HepG2 (cell line): ENCODE measurements at regions not wholly inside any gene's neighbourhood (a gene's known extent, or its start where the extent isn't known, plus 50 kb on each side); places are given as distances from the start of the nearest gene placed in this dataset.

Experiments
- WIZ ChIP-seq: sonication (generic); formaldehyde crosslinking; IDR thresholded peaks from 2 replicates; pipeline ENCODE4 v1.5.1; 2020; ENCODE audit warnings: mild to moderate bottlenecking, missing genetic modification reagents
- ZMYM2 ChIP-seq: sonication (generic); formaldehyde crosslinking; IDR thresholded peaks from 2 replicates; pipeline ENCODE4 v1.8.0; 2022; ENCODE audit warnings: mild to moderate bottlenecking, missing genetic modification reagents
- ZNF136 ChIP-seq: sonication (generic); formaldehyde crosslinking; IDR thresholded peaks from 2 replicates; pipeline ENCODE4 v1.8.1; 2022; ENCODE audit warnings: low read depth, mild to moderate bottlenecking, moderate library complexity, missing genetic modification reagents
- ZNF562 ChIP-seq: sonication (generic); formaldehyde crosslinking; IDR thresholded peaks from 2 replicates; pipeline ENCODE4 v1.8.0; 2022; ENCODE audit warnings: missing genetic modification reagents, borderline replicate concordance
- TF ChIP-seq, protein P1 (sequence below): sonication (generic); formaldehyde crosslinking; IDR thresholded peaks from 2 replicates; pipeline ENCODE4 v1.5.1; 2020; ENCODE audit warnings: missing genetic modification reagents, mild to moderate bottlenecking, borderline replicate concordance
- TF ChIP-seq, protein P2 (sequence below): sonication (generic); formaldehyde crosslinking; IDR thresholded peaks from 2 replicates; pipeline ENCODE4 v1.4.0; 2020; ENCODE audit warnings: missing genetic modification reagents, mild to moderate bottlenecking, borderline replicate concordance
- TF ChIP-seq, protein P3 (sequence below), 2 experiments: sonication (generic) in 1 of 2; formaldehyde crosslinking in 1 of 2; IDR thresholded peaks; 2 replicates each; pipeline versions ENCODE4 v1.6.1 to v1.9.0; 2014 to 2022; ENCODE audit warnings: antibody characterized with exemption in 1 of 2, borderline replicate concordance in 1 of 2, inconsistent platforms in 1 of 2, low read depth in 1 of 2, missing genetic modification reagents in 1 of 2

DNA sequence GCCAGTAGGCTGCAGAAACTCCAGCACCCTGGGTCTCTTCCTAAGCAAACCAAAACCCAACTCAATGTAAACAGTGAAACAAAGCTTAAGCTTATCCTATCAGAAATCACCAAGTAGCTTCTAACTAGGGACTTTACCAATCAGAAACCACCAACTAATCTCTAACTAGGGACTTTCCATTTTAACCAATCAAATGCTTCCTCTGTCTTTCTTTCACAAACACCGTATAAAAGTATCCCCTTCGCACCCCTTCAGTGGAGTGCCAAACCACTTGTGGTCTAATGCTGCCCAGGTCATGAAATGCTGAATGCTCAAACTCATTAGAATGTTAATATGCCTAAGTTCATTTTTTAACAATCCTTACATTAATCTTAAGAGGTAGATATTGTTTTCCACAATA lies 250.5 kb upstream of the DUSP10 start (continued):
- TF ChIP-seq, protein P1, sequence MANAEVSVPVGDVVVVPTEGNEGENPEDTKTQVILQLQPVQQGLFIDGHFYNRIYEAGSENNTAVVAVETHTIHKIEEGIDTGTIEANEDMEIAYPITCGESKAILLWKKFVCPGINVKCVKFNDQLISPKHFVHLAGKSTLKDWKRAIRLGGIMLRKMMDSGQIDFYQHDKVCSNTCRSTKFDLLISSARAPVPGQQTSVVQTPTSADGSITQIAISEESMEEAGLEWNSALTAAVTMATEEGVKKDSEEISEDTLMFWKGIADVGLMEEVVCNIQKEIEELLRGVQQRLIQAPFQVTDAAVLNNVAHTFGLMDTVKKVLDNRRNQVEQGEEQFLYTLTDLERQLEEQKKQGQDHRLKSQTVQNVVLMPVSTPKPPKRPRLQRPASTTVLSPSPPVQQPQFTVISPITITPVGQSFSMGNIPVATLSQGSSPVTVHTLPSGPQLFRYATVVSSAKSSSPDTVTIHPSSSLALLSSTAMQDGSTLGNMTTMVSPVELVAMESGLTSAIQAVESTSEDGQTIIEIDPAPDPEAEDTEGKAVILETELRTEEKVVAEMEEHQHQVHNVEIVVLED (CRISPR knock-in tag): no peak
- TF ChIP-seq ZNF136 (CRISPR knock-in tag): no peak
- TF ChIP-seq, protein P2, sequence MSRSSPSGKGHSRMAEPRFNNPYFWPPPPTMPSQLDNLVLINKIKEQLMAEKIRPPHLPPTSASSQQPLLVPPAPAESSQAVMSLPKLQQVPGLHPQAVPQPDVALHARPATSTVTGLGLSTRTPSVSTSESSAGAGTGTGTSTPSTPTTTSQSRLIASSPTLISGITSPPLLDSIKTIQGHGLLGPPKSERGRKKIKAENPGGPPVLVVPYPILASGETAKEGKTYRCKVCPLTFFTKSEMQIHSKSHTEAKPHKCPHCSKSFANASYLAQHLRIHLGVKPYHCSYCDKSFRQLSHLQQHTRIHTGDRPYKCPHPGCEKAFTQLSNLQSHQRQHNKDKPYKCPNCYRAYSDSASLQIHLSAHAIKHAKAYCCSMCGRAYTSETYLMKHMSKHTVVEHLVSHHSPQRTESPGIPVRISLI: no peak
- TF ChIP-seq ZMYM2 (CRISPR knock-in tag): no peak
- TF ChIP-seq, protein P3, sequence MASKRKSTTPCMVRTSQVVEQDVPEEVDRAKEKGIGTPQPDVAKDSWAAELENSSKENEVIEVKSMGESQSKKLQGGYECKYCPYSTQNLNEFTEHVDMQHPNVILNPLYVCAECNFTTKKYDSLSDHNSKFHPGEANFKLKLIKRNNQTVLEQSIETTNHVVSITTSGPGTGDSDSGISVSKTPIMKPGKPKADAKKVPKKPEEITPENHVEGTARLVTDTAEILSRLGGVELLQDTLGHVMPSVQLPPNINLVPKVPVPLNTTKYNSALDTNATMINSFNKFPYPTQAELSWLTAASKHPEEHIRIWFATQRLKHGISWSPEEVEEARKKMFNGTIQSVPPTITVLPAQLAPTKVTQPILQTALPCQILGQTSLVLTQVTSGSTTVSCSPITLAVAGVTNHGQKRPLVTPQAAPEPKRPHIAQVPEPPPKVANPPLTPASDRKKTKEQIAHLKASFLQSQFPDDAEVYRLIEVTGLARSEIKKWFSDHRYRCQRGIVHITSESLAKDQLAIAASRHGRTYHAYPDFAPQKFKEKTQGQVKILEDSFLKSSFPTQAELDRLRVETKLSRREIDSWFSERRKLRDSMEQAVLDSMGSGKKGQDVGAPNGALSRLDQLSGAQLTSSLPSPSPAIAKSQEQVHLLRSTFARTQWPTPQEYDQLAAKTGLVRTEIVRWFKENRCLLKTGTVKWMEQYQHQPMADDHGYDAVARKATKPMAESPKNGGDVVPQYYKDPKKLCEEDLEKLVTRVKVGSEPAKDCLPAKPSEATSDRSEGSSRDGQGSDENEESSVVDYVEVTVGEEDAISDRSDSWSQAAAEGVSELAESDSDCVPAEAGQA (IDR thresholded peaks at IDR 0.05; ENCODE audit: low read depth): no peak
- TF ChIP-seq, protein P3 (CRISPR knock-in tag; IDR thresholded peaks at IDR 0.05; ENCODE audit: borderline replicate concordance): no peak
- TF ChIP-seq ZNF562 (CRISPR knock-in tag): no peak
- TF ChIP-seq WIZ (CRISPR knock-in tag): no peak
